NCI-H446 (cell line): ENCODE measurements at regions not wholly inside any gene's neighbourhood (a gene's known extent, or its start where the extent isn't known, plus 50 kb on each side); places are given as distances from the start of the nearest gene placed in this dataset.
"Not testable (repeated sequence)": the region's sequence is repeated elsewhere in the genome, so short reads cannot be mapped to it uniquely, and the experiment has no call there.

Experiments used
- DNase-seq, 2 experiments: peaks; one replicate each; lab custom pipeline; 2025; lab: John Stamatoyannopoulos, UW

DNA sequence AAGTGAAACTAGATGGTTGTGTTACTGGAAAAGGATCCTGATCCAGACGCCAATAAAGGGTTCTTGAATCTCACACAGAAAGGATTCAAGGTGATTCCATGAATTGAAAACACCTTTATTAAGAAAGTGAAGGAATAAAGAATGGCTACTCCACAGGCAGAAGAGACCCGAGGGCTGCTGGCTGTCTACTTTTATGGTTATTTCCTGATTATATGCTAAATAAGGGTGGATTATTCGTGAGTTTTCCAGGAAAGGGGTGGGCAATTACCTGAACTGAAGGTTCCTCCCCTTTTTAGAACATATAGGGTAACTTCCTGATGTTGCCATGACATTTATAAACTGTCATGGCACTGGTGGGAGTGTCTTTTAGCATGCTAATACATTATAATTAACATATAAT is 50.9 kb upstream of the WARS2 start:
- DNase-seq = no peak

DNA sequence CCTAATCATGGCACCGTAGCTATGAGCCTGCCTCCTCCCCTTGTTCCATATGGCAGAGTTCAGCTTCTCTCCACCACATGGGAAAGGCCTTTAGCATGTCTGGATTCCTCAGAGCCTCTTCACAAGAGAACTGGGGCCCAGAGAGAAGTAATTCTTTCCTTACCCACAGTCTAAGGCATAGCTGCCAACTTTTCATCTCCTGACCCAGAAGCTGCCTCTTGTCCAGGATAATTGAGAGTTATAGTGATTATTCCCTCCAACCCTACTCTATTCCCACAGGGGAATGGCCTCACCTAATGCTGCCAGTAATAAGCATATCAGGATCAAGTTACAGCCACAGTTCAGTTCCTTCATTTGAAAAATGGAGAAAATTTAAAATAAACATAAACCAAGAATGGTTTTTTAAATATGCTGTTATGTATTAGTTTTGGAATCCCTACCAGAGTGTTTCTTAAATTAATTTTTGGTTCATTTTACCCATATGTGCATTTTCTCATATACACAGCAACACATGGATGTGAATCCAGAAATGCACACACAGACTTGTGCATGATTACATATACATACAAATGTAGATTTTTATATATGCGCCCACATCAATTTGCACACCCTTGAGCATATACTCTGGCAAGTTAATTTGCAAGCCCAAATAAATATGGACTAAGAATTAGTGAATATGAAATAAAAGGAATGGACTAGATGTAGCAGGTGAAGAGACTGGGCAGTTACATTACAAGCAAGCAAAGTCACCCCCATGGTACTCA is 63.9 kb upstream of the WARS2 start:
- DNase-seq = peak in 1 of 2 experiments; percentile 11

DNA sequence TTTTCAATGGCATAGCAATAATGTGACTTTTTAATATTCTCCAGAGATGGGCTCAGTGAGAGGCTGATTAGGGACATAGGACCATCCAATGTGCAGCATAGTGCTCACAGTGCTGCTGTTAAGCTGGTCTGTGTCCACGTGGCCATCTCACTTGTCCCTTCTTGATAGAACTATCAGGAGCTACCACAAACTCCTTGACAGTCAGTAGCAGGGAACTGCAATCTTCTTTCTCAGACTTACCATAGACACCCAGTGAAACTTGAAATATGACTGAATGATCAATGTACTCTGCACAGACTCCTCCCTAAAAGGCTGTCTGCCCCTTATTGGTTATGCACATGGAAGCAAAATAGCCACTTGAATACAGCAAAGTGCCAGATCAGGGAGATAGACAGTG is 64.5 kb upstream of the WARS2 start:
- no peak for DNase-seq

DNA sequence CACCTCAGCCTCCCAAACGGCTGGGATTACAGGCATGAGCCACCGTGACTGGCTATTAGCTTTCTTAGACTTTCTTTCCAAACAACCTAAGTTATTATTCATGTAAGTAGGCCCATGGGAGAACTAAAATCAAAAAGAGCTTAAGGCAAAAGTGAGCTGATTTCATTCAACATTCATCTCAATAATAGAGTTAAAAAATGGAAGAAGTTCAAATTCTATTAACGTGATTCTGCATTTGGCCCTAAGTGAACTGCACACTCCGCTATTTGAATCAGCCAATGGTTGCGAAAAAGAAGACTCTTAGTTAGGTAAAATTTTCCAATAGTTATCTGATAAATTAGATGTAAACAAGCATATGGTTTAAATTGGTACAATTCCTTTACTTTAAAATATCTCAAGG is 68.6 kb upstream of the WARS2 start:
- no peak for DNase-seq

DNA sequence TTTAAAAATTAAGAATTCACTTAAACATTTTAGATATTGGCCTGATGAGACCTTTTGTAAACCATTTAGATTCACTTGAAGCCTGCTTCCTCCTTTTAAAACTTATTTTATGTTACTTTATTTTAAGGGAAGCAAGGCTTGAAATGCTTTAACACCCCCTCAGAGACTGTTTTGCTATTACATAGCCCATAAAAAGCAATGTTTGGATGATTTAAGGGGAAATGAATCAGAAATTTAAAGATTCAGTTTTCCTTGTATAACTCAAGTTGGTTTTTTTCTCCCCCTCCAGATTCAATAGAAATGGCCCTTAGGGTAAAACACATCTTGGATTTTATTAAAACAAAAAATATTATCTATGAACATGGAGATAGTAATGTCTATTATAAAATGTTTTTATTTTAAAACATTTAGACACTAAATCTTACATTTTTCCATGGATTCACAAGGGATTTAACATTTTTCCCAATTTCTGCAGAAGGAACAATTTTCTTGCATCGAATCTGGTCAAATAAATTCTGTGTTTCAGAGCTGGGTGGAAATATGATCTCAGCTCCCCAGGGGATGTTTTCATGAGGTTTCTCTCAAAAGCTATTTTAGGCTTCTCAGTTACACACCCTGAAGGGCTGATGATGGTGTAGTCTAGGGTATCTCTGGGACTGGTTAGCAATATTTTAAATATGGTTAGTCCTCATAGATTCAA is 69.3 kb upstream of the WARS2 start:
- DNase-seq = no peak

DNA sequence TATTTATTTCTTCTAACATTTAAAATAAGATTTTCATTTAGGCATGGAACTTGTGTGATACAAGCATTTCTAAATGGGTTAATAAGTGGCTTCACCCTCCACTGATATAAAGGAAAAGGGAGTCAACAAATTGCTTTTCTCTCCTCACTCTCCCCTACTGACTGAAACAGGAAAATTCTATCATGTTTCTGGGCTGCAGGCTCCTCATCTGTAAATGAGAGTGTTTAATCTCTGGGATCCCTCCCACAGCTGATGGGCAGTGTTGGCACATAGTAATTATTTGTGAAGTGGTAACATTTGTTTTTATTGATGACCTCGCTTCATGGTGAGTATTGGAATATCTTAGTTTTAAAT is 69.8 kb upstream of the WARS2 start:
- no peak for DNase-seq

DNA sequence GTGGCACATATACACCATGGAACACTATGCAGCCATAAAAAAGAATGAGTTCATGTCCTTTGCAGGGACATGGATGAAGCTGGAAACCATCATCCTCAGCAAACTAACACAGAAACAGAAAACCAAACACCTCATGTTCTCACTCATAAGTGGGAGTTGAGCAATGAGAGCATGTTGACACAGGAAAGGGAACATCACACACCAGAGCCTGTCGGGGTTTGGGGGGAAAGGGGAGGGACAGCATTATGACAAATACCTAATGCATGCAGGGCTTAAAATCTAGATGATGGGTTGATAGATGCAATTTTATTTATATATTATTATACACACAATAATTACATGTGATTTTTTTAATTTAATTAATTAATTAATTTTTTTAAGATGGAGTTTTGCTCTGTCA is 72.8 kb upstream of the WARS2 start:
- not testable (repeated sequence) for DNase-seq

DNA sequence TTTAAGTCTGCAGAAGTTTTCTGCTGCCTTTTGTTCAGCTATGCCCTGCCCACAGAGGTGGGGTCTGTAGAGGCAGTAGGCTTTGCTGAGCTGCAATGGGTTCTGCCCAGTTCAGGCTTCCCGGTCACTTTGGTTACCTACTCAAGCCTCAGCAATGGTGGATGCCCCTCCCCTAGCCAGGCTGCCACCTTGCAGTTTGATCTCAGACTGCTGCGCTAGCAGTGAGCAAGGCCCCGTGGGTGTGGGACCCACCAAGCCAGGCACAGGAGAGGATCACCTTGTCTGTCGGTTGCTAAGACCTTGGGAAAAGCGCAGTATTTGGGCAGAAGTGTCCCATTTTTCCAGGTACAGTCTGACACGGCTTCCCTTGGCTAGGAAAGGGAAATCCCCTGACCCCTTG is 74.5 kb upstream of the WARS2 start:
- not testable (repeated sequence) for DNase-seq

DNA sequence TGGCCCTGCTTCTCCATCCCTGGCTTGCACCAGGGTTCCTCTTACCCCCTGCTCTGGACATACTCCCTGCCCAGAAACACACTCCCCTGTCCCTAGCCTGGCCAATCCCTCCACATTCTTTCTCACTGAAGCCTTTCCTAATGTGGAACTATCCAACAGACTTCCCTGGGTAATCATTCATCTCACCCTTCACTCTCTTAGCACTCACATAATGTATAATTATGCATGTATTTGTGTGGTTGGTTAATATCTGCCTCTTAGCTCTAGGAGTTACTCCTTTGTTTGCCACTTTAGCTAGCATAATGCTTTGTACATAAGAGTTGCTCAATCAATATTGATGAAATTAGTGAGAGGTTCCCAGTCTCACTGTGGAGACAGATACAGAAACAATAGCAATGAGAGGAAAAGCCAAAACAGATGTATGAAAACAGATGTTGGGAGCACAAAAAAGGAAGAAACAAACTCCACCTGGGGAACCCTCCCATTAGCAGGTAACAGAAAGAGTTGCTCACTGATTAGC is 76.9 kb upstream of the WARS2 start:
- no peak for DNase-seq

DNA sequence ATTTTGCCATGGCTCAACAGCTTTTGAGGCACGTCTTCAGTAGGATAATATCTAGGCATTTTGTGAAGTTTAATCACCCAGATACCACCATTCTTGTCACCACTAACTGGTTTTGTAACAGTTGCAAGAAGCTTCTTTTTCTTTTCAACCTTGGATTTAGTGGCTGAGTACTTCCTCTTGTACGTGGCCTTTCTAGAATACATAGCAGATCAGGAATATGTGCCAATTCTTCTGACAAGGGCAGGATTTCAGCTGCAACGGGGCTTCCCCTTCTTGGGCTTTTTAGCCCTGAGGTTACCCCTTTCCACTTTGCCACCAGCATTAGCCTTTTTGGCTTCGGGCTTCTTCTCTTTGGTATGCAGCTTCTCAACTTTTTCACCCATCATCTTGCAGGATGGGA is 79.3 kb upstream of the WARS2 start:
- DNase-seq = no peak

DNA sequence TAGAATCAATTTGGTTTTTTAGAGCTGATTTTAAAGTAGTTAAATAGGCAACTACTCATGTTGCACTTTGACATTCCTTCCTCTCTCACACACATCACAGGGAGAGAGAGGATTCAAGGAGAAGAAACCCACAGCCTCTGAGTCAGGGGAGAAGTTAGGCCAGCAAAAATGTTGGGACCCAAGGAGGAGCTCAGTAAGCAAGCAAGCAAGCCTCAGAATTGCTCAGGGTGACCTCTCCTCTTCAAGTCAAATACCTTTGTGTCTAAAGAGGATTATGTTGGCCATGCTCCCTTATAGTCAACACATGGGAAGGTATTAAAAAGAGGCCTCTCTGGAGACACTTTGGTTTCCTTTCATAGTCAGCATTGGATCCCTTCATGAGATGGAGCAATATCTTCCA is 80.5 kb upstream of the WARS2 start:
- no peak for DNase-seq

DNA sequence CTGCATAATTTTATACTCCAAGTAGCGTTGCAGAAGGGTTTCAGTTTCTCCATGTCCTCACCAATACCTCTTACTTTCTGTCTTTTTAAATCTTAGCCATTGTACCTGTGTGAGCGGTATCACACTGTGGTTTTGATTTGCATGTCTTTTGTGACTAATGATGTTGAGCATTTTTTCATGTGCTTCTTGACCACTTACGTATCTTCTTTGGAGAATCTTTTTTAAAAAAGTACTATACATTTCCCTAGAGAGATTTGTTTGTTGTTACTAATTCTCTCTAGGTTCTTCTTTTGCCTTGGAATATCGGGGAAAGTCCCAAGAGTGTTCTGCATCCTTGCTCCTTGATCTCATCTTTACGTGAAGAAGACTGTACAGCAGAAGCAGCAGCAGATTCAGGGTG is 81.8 kb upstream of the WARS2 start:
- no peak for DNase-seq

DNA sequence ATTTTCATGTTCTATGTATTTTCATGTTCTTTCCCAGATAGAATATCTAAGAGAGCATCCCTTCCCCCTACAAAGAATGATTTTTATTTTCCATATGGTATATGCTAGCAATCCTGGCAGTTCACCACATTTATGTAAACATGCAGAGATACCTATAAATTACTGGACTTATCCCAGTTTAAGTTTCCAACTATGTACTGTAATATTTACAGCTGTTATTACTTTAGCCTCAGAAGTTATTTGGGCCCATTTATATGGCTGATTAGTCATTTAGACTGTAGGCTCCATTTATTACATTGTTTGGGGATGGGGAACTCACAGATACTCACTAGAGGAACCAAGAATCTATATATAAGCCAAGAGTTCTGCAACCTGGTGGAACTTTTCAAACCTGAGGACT is 84.8 kb upstream of the WARS2 start:
- no peak for DNase-seq

DNA sequence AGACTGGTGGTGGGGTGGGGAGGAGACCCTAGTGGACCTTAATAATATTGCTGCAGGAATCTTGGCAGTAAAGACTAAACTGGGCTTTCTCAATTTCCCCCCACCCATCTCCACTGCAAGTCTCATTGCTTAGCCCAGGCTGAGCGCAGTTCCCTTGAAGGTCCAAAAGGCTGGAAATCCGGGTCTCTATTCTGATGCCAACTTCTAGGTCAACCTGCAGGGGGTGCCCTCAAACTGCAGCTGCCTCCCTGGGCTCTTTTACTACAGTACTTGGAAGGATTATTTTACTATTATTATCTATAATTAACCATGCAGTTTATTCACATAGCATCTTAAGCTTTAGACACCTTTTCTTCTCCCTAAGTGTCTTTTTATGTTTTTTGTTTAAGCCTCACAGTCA is 85.4 kb upstream of the WARS2 start:
- no peak for DNase-seq

DNA sequence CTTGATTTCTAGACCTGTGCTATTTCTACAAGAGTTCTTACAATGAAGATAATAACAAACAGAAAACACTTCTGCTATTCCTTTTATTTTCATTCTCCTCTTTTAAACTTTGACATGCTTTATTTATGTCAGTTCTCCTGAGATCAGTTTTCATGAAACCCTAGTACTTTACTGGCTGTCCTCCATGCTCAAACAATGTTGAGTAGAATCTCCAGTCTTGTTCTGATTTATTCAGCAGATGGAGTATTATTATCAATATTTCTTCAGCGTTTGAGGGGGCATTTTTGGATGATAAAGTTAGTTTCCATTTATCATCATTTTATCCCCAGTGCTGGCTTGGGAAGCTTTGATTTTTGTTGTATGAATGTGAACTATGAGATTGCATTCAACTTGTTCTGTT is 85.9 kb upstream of the WARS2 start:
- no peak for DNase-seq

DNA sequence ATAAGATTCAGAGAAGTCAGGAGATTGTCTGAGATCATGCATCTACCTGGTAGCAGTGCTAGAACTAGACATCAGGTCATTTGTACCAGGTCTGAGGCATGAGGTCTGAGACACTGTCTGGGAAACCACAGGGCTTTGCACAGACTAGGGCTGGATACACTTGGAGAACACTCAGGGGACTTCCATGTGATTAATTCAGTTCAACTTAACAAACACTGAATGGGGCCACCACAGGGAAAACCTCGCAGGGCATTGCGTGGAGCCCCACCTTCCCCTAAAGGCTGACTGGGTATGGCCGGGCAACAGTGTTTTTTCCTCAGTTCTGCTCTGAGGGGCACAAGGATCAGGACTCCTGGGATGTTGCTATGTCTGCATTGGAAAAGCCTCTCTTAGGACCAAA is 86.5 kb upstream of the WARS2 start:
- DNase-seq = no peak

DNA sequence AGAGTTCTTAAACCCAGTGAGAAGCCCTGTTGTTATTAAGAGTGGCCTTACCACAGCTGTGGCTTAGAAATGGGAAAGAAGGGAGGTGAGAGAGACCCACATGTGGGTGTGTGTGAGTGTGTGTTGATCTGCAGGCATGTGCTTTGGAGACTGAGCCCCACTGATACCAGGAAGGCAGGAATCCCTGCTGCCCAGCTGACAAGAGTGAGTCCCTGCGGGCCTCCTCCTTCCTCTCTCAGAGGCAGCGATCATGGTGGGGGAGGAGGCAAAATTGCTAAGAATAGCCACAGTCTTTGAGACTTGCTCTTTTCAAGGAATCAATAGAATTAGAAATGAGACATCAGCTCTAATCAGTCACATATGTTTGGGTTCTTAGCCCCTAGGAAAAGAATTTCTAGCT is 87.0 kb upstream of the WARS2 start:
- DNase-seq = no peak

DNA sequence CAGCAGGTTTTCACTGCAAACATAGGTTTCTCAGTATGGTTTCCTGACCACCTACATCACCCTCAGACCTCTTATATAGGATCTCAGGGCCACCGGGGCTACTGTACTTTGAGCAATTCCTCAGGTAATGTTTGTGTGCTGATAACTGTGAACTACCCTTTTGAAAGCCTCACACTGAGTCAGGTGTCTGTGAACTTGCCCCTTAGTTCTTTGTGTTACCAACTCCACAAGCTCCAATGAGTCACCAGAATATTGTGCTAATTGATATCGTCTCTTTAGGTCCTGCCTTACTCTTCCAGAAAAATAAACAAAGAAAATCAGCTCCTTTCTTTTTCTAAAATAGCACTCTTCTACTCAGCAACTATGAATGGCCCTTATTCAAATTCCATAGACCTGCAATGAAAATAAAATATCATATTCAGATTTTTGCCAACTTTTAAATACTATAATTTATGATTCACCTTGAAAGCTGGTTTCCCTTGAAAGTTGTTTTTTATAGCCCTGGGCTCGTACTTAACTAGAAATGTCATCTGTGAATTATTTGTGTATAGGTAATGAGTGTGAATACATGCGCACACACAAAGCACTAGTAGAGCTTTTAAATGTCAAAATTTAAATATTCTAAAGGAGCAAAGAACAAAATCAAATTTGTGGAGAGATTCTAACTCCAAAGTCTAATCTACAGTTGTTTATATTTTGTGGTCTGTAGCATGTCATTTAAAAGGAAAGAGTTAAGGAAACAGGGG is 88.1 kb upstream of the WARS2 start:
- DNase-seq = no peak

DNA sequence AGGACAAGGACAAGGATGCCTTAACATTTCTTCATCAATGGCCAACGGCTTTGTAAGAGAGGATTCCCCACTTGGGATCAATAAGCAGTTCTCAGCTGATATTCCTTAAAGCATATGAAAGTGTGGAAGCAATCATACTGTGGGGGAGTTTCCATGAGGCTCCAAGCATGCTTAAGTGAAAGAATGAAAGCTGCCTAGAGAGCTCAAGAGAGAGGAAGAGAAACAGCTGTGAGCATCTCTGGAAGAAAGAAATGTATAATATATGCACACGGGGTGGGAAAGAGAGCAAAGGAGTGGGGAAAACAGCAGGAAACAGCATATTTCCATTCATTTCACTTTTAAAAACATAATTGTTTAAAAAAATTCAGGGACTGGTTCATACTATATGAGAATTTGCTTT is 94.7 kb upstream of the WARS2 start:
- DNase-seq = no peak

DNA sequence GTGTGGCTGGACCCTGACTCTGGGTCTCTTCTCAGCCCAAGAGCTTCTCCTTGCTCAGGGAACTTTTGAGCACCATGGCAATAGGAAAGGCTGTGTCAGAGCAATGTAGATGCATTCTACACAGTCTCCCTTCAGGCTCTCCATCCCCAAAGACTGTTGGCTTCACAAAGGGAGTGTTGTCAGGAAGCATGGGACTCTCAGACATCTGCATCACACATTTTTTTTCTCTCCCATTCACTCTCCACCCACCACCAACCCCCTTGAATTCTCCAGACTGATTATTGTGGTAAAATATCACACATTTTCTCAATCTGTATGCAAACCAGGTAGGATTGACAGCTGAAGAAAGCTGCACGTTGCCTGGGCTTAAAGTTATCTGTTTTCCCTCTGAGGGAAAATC is 105.4 kb upstream of the WARS2 start:
- no peak for DNase-seq

DNA sequence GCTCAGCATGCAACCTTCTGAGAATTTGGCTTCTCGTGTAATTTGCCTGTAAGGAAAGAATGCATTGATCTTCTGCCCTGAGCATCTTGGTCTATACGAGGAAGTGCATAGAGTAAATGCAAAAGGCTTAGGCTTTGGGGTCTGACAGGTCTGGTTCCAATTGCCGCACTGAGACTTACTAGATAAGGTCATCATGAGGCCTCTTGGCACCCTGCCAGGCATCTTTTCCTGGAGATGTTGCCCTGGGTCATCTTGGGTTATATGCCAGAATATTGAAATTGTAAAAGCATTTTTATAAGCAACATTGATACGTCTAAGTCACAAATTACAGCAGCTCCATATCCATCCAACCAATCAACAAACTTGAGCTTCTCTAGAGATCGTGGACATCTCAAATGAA is 108.8 kb upstream of the WARS2 start:
- no peak for DNase-seq

DNA sequence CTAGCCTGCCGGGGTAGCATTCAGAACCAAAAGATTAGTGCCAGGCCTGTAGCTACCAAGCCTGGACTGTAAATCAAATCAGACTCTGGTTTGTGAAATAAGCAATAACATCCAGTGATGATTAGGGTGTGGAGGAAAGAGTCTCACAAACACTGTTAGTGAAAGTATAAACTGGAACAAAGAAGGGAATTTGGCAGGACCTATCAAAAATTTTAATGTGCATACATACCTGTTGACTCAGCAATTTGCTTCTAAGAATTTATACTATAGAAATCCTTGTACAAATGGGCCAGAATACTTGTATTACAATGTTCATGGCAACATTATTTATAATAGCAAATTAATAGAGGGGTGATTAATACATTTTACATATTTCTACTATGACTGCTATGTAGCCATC is 109.8 kb upstream of the WARS2 start:
- no peak for DNase-seq

DNA sequence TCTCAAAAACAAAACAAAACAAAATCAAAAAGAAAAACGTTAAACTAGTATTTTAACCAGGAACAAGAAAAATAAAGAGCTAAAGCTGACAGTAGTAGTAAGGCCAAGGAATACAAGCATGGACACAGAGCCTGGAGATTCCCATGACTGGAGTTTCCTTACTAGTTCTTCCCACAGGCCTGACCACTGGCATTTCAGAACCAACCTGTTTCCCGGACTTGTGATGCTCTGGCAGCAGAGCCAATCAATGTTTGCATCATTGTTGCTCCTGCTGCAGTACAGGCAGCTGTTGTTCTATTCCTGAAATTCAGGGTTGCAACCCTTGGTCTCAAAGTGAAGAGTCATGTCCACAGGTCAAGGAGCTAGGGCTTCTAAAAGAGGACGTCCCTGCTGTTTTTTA is 111.3 kb upstream of the WARS2 start:
- DNase-seq = no peak
